ENCODE measurements at regions not wholly inside any gene's neighbourhood (a gene's known extent, or its start where the extent isn't known, plus 50 kb on each side); places are given as distances from the start of the nearest gene placed in this dataset.
"Not testable (repeated sequence)": the region's sequence is repeated elsewhere in the genome, so short reads cannot be mapped to it uniquely, and the experiment has no call there.

GRCh38 chr6:112511441-112511840, 164.3 kb downstream of the RFPL4B start:
- no peak for DNase-seq (ENCODE audit: low spot score)

- DNase-seq (ENCODE audit: low spot score) = no peak
Observed at GRCh38 chr6:112513175-112513574, 166.0 kb downstream of the RFPL4B start.

GRCh38 chr6:112522587-112522986, 175.5 kb downstream of the RFPL4B start:
- no peak for DNase-seq (ENCODE audit: low spot score)

GRCh38 chr6:112524071-112524470, 176.9 kb downstream of the RFPL4B start:
- DNase-seq (ENCODE audit: low spot score) = no peak

- DNase-seq (ENCODE audit: low spot score) = no peak
Observed at GRCh38 chr6:112525749-112526148, 178.6 kb downstream of the RFPL4B start.

GRCh38 chr6:112526594-112526993, 179.5 kb downstream of the RFPL4B start:
- DNase-seq (ENCODE audit: low spot score) = no peak

- DNase-seq (ENCODE audit: low spot score) = not testable (repeated sequence)
Observed at GRCh38 chr6:112528306-112528705, 181.2 kb downstream of the RFPL4B start.

- DNase-seq (ENCODE audit: low spot score) = no peak
Observed at GRCh38 chr6:112535816-112536215, 188.7 kb downstream of the RFPL4B start.

GRCh38 chr6:112539355-112539754, 192.2 kb downstream of the RFPL4B start:
- DNase-seq (ENCODE audit: low spot score) = no peak

- DNase-seq (ENCODE audit: low spot score) = not testable (repeated sequence)
Observed at GRCh38 chr6:112541847-112542246, 194.7 kb downstream of the RFPL4B start.

GRCh38 chr6:112547321-112548085, 200.4 kb downstream of the RFPL4B start:
- DNase-seq (ENCODE audit: low spot score) = not testable (repeated sequence)

- DNase-seq (ENCODE audit: low spot score) = no peak
Observed at GRCh38 chr6:112549749-112550148, 202.6 kb downstream of the RFPL4B start.

GRCh38 chr6:112557435-112557834, 210.3 kb downstream of the RFPL4B start:
- no peak for DNase-seq (ENCODE audit: low spot score)

- DNase-seq (ENCODE audit: low spot score) = no peak
Observed at GRCh38 chr6:112557961-112558360, 210.8 kb downstream of the RFPL4B start.

GRCh38 chr6:112560651-112561050, 213.5 kb downstream of the RFPL4B start:
- DNase-seq (ENCODE audit: low spot score) = no peak

GRCh38 chr6:112562301-112563231, 215.4 kb downstream of the RFPL4B start:
- no peak for DNase-seq (ENCODE audit: low spot score)

- DNase-seq (ENCODE audit: low spot score) = no peak
Observed at GRCh38 chr6:112563368-112563767, 216.2 kb downstream of the RFPL4B start.

- DNase-seq (ENCODE audit: low spot score) = no peak
Observed at GRCh38 chr6:112568066-112568465, 220.9 kb downstream of the RFPL4B start.

- no peak for DNase-seq (ENCODE audit: low spot score)
Observed at GRCh38 chr6:112571488-112572270, 224.5 kb downstream of the RFPL4B start.

GRCh38 chr6:112574190-112574589, 227.1 kb downstream of the RFPL4B start:
- DNase-seq (ENCODE audit: low spot score) = no peak

GRCh38 chr6:112575309-112575834, 228.2 kb downstream of the RFPL4B start:
- no peak for DNase-seq (ENCODE audit: low spot score)

GRCh38 chr6:112576423-112576822, 229.3 kb downstream of the RFPL4B start:
- no peak for DNase-seq (ENCODE audit: low spot score)
